ENCODE measurements at regions not wholly inside any gene's neighbourhood (a gene's known extent, or its start where the extent isn't known, plus 50 kb on each side); places are given as distances from the start of the nearest gene placed in this dataset.

DNA sequence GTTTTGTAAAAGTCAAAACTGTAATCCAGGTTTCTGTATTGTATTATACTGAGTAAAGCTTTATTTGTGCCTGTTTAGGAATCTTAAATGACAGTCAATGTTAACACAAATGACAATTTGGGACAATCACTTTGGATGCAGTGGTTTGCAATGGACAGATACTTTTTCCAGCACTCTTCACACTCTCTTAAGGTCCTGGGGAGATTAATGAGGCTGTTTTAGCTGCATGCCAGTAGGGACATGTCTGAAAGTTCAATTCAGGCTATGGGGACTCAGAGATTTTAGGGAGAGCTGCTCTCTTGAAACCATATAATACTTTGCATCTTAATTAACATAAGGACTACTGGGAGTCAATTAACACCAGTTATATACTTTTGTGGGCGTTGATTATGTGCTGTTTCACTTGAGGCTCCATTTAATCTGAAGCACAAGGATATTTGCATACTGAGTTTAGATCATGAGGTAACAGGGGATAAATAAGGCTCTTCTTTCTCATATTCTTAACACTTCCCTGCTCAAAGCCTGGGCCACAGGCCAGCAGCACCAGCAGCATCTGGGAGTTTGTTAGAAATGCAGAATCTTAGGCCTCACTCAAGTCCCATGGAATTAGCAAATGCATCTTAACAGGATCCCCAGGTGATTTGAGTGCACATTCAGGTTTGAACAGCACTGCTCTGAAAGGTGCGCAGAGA lies 972.8 kb downstream of the PLOD2 start:
- Histone ChIP-seq H3K36me3 (ENCODE audit: control insufficient read depth, insufficient read depth, low read length) (no peaks in the 10 kb centered on the region), H3K27ac (ENCODE audit: low read length) (no peak overlapping the region), H3K4me1 (ENCODE audit: control insufficient read depth, insufficient read depth, low read length) (no peaks in the 10 kb centered on the region), H3K4me3 (ENCODE audit: low read length) (no peak overlapping the region), H3K27me3 (ENCODE audit: control insufficient read depth, insufficient read depth, low read length) (no peaks in the 10 kb centered on the region), H3K9me3 (replicated peaks; ENCODE audit: control insufficient read depth, low read depth, low read length) (no peaks in the 10 kb centered on the region)
- DNase-seq, result no peak
- no CpG with 5 or more reads among the region's 2 CpGs for WGBS (ENCODE audit: insufficient coverage)

GRCh38 chr3:145190138-145190537 lies 970.8 kb downstream of the PLOD2 start:
- Histone ChIP-seq H3K27ac (ENCODE audit: low read length) (no peak overlapping the region), H3K4me1 (ENCODE audit: control insufficient read depth, insufficient read depth, low read length) (no peaks in the 10 kb centered on the region), H3K27me3 (ENCODE audit: control insufficient read depth, insufficient read depth, low read length) (no peaks in the 10 kb centered on the region), H3K36me3 (ENCODE audit: control insufficient read depth, insufficient read depth, low read length) (no peaks in the 10 kb centered on the region), H3K9me3 (replicated peaks; ENCODE audit: control insufficient read depth, low read depth, low read length) (no peaks in the 10 kb centered on the region), H3K4me3 (ENCODE audit: low read length) (no peak overlapping the region)
- no CpG with 5 or more reads among the region's 2 CpGs for WGBS (ENCODE audit: insufficient coverage)
- DNase-seq, result no peak

GRCh38 chr3:145190761-145191160 lies 970.2 kb downstream of the PLOD2 start:
- H3K27ac ChIP-seq (ENCODE audit: low read length), result no peak overlapping the region
- no peaks in the 10 kb centered on the region for H3K9me3 ChIP-seq (replicated peaks; ENCODE audit: control insufficient read depth, low read depth, low read length)
- no peaks in the 10 kb centered on the region for H3K4me1 ChIP-seq (ENCODE audit: control insufficient read depth, insufficient read depth, low read length)
- H3K36me3 ChIP-seq (ENCODE audit: control insufficient read depth, insufficient read depth, low read length), result no peaks in the 10 kb centered on the region
- no peak for DNase-seq
- H3K4me3 ChIP-seq (ENCODE audit: low read length), result no peak overlapping the region
- WGBS (ENCODE audit: insufficient coverage), result no CpG with 5 or more reads among the region's 1 CpG
- H3K27me3 ChIP-seq (ENCODE audit: control insufficient read depth, insufficient read depth, low read length), result no peaks in the 10 kb centered on the region

- no peak for DNase-seq
- H3K9me3 ChIP-seq (replicated peaks; ENCODE audit: control insufficient read depth, low read depth, low read length), result no peaks in the 10 kb centered on the region
- WGBS (ENCODE audit: insufficient coverage), result no CpG with 5 or more reads among the region's 1 CpG
- no peaks in the 10 kb centered on the region for H3K27me3 ChIP-seq (ENCODE audit: control insufficient read depth, insufficient read depth, low read length)
- H3K4me3 ChIP-seq (ENCODE audit: low read length), result no peak overlapping the region
- no peaks in the 10 kb centered on the region for H3K36me3 ChIP-seq (ENCODE audit: control insufficient read depth, insufficient read depth, low read length)
- H3K27ac ChIP-seq (ENCODE audit: low read length), result no peak overlapping the region
- no peaks in the 10 kb centered on the region for H3K4me1 ChIP-seq (ENCODE audit: control insufficient read depth, insufficient read depth, low read length)
These were observed 969.4 kb downstream of the PLOD2 start for GRCh38 chr3:145191543-145191942.

- no peaks in the 10 kb centered on the region for H3K27me3 ChIP-seq (ENCODE audit: control insufficient read depth, insufficient read depth, low read length)
- H3K4me1 ChIP-seq (ENCODE audit: control insufficient read depth, insufficient read depth, low read length), result no peaks in the 10 kb centered on the region
- no peak overlapping the region for H3K4me3 ChIP-seq (ENCODE audit: low read length)
- no peak for DNase-seq
- no peaks in the 10 kb centered on the region for H3K9me3 ChIP-seq (replicated peaks; ENCODE audit: control insufficient read depth, low read depth, low read length)
- H3K27ac ChIP-seq (ENCODE audit: low read length), result no peak overlapping the region
- WGBS (ENCODE audit: insufficient coverage), result no CpG with 5 or more reads among the region's 1 CpG
- H3K36me3 ChIP-seq (ENCODE audit: control insufficient read depth, insufficient read depth, low read length), result no peaks in the 10 kb centered on the region
These were observed 963.7 kb downstream of the PLOD2 start for GRCh38 chr3:145197051-145197820.

GRCh38 chr3:145197821-145198220 lies 963.2 kb downstream of the PLOD2 start:
- WGBS (ENCODE audit: insufficient coverage), result 100% methylated on average over 1 of the region's 1 CpG
- DNase-seq, result no peak
- H3K27ac ChIP-seq (ENCODE audit: low read length), result no peak overlapping the region

GRCh38 chr3:145209561-145209960 lies 951.4 kb downstream of the PLOD2 start:
- WGBS (ENCODE audit: insufficient coverage), result no CpG with 5 or more reads among the region's 5 CpGs
- DNase-seq, result peak; percentile 3
- Histone ChIP-seq H3K27ac (ENCODE audit: low read length) (no peak overlapping the region), H3K4me1 (ENCODE audit: control insufficient read depth, insufficient read depth, low read length) (no peaks in the 10 kb centered on the region), H3K27me3 (ENCODE audit: control insufficient read depth, insufficient read depth, low read length) (no peaks in the 10 kb centered on the region), H3K4me3 (ENCODE audit: low read length) (no peak overlapping the region), H3K36me3 (ENCODE audit: control insufficient read depth, insufficient read depth, low read length) (no peaks in the 10 kb centered on the region), H3K9me3 (replicated peaks; ENCODE audit: control insufficient read depth, low read depth, low read length) (no peaks in the 10 kb centered on the region)

More at GRCh38 chr3:145197821-145198220, 963.2 kb downstream of the PLOD2 start:
- no peaks in the 10 kb centered on the region for H3K4me1 ChIP-seq (ENCODE audit: control insufficient read depth, insufficient read depth, low read length)
- H3K36me3 ChIP-seq (ENCODE audit: control insufficient read depth, insufficient read depth, low read length), result no peaks in the 10 kb centered on the region
- H3K9me3 ChIP-seq (replicated peaks; ENCODE audit: control insufficient read depth, low read depth, low read length), result no peaks in the 10 kb centered on the region
- H3K4me3 ChIP-seq (ENCODE audit: low read length), result no peak overlapping the region
- no peaks in the 10 kb centered on the region for H3K27me3 ChIP-seq (ENCODE audit: control insufficient read depth, insufficient read depth, low read length)

GRCh38 chr3:145219355-145220235 lies 941.4 kb downstream of the PLOD2 start:
- 73% methylated on average over 2 of the region's 5 CpGs for WGBS (ENCODE audit: insufficient coverage)
- H3K27me3 ChIP-seq (ENCODE audit: control insufficient read depth, insufficient read depth, low read length), result no peaks in the 10 kb centered on the region
- H3K27ac ChIP-seq (ENCODE audit: low read length), result no peak overlapping the region
- H3K36me3 ChIP-seq (ENCODE audit: control insufficient read depth, insufficient read depth, low read length), result no peaks in the 10 kb centered on the region
- H3K4me1 ChIP-seq (ENCODE audit: control insufficient read depth, insufficient read depth, low read length), result no peaks in the 10 kb centered on the region
- peaks cover 2% of the 10 kb centered on the region for H3K9me3 ChIP-seq (replicated peaks; ENCODE audit: control insufficient read depth, low read depth, low read length)
- H3K4me3 ChIP-seq (ENCODE audit: low read length), result no peak overlapping the region
- peak; percentile 29 for DNase-seq

GRCh38 chr3:145224886-145225285 lies 936.1 kb downstream of the PLOD2 start:
- no peak overlapping the region for H3K27ac ChIP-seq (ENCODE audit: low read length)
- H3K4me3 ChIP-seq (ENCODE audit: low read length), result no peak overlapping the region
- H3K4me1 ChIP-seq (ENCODE audit: control insufficient read depth, insufficient read depth, low read length), result no peaks in the 10 kb centered on the region
- DNase-seq, result no peak
- no peaks in the 10 kb centered on the region for H3K36me3 ChIP-seq (ENCODE audit: control insufficient read depth, insufficient read depth, low read length)
- peaks cover 3% of the 10 kb centered on the region for H3K9me3 ChIP-seq (replicated peaks; ENCODE audit: control insufficient read depth, low read depth, low read length)
- WGBS (ENCODE audit: insufficient coverage), result no CpG with 5 or more reads among the region's 1 CpG
- H3K27me3 ChIP-seq (ENCODE audit: control insufficient read depth, insufficient read depth, low read length), result no peaks in the 10 kb centered on the region

DNA sequence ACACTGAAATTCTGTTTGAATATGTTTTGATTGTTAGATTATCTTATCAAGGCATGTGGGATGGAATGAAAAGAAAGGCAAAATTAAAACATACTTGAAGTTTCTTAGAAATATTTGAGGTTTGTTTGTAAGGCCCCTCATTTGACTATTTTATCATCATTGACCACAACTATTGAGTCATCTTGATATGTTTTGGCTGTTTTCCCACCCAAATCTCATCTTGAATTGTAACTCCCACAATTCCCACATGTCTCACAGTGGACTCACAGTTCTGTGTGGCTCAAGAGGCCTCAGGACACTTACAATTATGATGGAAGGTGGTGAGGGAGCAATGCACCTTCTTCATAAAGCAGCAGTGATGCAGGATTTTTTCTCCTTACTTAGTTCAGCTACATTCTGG lies 917.1 kb downstream of the PLOD2 start:
- Histone ChIP-seq H3K27me3 (ENCODE audit: control insufficient read depth, insufficient read depth, low read length) (no peaks in the 10 kb centered on the region), H3K4me1 (ENCODE audit: control insufficient read depth, insufficient read depth, low read length) (no peaks in the 10 kb centered on the region), H3K36me3 (ENCODE audit: control insufficient read depth, insufficient read depth, low read length) (no peaks in the 10 kb centered on the region), H3K4me3 (ENCODE audit: low read length) (no peak overlapping the region), H3K27ac (ENCODE audit: low read length) (no peak overlapping the region), H3K9me3 (replicated peaks; ENCODE audit: control insufficient read depth, low read depth, low read length) (no peaks in the 10 kb centered on the region)
- DNase-seq, result no peak

Measured in muscle of leg (tissue), 3 donors.